COLO829 (cell line): ENCODE measurements at regions not wholly inside any gene's neighbourhood (a gene's known extent, or its start where the extent isn't known, plus 50 kb on each side); places are given as distances from the start of the nearest gene placed in this dataset.
A peak's percentile ranks its signal among the peaks of the same experiment; 100 is the strongest.
"Not testable (repeated sequence)": the region's sequence is repeated elsewhere in the genome, so short reads cannot be mapped to it uniquely, and the experiment has no call there.

Experiments used
- DNase-seq: peaks from one replicate; pipeline ENCODE4 v3.0.0; 2012; ENCODE audit warnings: low spot score

DNA sequence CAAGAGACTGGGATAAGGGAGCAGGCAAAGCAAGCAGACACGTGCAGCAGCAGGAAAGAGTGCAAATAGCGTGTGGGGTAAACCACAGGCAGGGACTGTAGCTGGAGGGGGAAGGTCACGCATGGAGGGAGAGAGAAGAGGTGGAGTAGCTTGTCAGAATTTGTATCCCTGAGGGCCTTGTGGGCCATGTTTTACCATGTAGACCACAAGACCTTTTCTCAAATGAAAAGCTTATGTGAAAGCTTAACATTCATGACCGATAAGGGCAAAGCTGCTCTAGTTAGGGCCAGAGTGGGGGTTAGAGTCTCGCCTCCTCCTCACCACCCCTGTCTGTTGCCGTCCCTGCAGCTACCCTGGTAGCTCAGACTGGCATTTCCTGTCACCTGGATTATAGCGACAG is 152.9 kb upstream of the E2F7 start:
- DNase-seq, result no peak

DNA sequence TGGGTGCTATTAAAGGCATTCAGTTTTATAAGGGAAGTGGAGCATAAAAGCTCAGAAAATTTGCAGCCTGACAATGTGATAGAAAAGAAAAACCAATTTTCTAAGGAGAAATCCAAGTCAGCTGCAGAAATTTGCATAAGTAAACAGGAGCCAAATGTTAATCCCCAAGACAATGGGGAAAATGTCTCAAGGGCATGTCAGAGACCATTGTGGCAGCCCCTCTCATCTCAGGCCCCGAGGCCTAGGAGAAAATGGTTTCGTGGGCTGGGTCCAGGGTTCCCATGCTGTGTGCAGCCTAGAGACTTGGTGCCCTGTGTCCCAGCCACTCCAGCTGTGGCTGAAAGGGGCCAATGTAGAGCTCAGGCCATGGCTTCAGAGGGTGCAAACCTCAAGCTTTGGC is 150.8 kb upstream of the E2F7 start:
- DNase-seq, result not testable (repeated sequence)

DNA sequence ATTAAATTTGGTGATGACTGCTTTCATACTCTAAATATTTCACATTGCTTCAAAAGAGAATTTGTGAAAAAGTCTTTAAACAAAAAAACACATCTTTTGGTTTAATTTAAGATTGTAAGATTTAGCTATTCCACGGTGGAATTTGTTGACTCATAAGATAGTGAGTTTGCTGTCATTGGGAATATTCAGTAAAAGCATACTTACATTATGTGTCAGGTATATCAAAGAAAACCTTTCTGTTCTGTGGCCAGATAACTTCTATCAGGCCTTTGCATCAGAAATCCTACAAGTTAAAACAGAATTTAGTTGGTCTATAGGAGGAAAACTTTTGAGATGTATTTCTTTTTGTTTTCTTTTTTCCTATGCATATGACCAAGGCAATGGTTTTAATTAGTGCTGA is 148.8 kb upstream of the E2F7 start:
- no peak for DNase-seq

DNA sequence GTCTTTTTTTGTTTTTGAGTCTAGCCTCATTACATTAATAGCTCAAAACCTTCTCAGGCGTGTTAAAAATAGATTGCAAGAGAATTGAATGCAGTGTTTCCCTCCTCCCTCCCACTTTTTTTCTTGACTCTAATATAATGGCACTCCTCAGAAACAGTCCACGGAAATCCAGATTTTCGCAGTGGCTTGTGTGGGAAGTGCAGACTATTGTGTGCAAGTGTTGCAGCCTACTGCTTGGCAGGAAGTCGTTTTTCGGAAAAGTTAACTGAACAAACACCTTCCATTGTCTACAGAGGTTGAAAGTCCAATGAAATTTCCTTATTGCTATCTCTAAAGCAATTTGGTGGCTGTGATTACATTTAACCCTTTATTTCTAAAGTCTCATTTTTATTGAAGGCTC is 147.9 kb upstream of the E2F7 start:
- DNase-seq, result peak; percentile 56

DNA sequence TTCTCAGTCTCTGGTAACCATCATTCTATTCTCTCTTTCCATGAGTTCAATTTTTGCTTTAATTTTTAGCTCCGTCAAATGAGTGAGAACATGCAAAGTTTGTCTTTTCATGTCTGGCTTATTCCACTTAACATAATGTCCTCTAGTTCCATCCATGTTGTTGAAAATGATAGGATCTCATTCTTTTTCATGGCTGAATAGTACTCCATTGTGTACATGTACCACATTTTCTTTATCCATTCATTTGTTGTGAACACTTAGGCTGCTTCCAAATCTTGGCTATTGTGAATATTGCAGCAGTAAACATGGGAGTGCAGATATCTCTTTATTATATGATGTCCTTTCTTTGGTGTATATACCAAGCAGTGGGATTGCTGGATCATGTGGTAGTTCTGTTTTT is 145.4 kb upstream of the E2F7 start:
- DNase-seq, result no peak

DNA sequence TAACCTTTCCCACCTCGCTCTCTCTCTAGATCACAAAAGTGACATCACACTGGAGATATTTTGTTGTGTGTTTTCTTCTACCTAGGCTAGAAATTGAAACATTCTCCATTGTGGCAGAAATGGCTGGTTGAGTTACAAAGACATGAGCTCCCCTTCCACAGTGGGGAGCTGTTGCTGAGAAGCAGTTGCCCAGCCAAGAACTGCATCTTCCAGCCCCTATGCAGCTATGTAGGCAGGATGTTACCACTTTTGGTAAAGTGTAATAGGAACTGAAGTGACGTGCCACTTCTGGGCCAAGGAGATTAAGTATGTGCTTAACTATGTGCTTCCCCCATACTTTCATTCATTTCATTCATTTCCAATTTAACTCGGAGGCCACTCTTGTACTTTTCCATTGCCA is 138.7 kb upstream of the E2F7 start:
- no peak for DNase-seq

DNA sequence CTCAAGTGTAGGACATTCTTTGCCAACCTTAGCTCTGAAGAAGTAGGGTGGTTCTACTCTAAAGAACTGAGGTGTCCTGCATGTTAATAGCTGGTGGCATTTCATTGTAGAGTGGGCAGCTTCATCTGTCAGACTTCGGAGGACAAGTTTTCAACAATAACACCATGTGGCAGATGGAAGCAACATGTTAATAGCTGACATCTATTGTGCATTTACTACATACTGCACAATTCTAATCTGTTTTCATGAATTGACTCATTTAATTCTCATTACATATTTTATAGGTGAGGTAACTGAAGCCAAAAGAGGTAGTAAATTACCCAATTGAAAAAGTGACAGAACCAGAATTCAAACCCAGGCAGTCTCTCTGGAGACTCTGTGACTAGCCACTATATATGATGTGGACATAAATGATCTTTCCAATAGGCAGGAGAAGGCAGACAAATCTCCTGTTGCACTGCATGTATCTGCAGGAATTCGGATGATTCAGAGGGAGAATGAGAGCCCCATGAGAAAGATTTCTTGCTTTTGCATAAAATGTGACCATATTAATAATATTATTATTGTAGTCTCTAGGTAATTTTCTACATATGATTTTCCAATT is 137.2 kb upstream of the E2F7 start:
- DNase-seq, result no peak

DNA sequence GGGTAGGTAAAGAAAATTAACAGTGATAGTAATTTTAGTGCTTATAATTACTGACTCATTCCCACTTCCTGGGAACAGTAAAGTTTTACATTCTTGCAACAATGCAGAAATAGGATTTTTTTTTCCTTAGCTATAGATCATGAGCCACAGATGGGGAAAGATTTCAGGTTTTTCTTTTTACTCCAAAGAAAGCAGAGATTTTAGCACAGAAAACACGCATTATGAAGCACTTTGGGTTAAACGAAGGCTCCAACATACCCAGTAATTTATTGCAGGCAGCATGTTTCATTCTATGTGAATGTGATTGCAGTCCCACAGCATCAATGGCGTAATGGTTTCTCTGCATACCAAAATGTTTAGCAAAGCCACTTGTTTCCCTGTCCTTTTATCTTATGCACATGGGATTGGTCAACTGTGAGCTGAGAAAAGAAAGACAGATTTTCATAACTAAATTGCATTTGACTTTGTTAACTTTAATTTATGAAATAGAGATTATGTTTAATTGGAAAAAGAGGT is 124.6 kb upstream of the E2F7 start:
- no peak for DNase-seq

DNA sequence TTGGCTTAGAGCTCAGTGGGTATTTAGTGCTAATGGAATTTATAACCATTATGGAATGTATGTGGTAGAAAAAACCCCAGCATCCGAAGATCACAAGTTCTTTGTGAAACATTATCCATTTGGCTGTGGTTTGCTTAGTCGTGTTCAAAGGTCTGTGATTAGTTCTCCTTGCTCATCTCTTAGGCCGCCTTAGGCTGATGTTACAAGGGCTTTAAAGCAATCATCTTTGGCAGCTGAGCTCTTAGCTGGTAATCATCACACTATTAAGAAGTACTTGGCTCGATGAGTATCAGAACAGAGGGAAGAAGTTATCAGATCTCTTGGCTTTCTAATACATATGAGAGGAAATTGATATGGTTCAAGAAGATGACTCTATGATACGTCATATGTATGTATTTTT is 124.1 kb upstream of the E2F7 start:
- DNase-seq, result peak; percentile 16

DNA sequence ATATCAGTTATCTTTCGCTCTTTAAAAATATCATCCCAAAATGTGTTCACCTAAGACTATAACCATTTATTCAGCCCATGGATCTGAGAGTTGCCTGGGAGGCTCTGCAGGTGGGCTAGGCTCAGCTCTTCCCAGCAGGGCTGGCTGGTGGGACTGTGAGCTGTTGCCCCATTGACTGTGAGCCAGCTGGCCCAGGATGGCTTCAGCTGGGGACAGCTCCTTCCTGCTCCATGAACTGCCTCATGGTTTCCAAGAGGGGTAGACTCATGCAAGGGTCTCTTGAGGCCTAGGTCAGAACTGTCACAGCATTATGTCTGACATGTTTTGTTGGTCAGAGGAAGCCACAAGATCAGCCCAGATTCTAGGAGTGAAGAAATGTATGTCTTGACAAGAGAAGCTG is 114.1 kb upstream of the E2F7 start:
- DNase-seq, result no peak

DNA sequence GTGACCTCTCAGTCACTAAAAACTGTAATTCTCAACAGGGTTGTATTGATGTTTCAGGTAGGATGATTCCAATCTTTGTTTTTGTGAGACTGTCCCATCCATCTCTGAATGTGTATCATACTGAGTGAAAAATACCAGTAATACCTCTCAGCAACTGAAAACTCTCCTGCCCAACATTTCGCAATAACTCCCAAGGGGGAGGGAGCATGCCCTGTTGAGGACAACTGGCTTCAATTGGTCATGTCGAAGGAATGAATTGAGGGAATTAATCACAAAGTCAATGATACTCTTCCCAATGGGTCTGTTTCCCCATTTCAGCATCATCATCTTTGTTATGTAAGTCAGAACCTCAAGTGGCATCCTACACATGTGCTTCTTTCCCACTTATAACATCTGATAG is 102.4 kb upstream of the E2F7 start:
- no peak for DNase-seq

DNA sequence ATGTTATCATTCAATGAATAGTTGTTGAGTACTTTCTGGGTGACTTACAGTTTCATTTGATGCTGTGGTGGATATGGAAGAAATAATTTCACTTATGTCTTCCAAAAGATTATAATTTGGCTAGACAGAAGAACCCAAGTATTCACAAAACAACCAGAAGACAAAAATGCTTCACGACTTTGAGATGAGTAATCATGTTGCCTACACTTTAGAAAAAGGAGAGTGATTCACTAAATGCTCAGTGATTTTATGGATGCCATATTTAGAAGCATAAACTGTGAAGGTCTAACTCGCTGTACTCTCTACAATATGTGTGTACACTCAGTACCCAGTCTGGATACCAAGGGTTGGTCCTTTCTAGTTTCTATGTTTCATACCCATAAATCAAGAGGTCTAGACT is 101.3 kb upstream of the E2F7 start:
- DNase-seq, result no peak

DNA sequence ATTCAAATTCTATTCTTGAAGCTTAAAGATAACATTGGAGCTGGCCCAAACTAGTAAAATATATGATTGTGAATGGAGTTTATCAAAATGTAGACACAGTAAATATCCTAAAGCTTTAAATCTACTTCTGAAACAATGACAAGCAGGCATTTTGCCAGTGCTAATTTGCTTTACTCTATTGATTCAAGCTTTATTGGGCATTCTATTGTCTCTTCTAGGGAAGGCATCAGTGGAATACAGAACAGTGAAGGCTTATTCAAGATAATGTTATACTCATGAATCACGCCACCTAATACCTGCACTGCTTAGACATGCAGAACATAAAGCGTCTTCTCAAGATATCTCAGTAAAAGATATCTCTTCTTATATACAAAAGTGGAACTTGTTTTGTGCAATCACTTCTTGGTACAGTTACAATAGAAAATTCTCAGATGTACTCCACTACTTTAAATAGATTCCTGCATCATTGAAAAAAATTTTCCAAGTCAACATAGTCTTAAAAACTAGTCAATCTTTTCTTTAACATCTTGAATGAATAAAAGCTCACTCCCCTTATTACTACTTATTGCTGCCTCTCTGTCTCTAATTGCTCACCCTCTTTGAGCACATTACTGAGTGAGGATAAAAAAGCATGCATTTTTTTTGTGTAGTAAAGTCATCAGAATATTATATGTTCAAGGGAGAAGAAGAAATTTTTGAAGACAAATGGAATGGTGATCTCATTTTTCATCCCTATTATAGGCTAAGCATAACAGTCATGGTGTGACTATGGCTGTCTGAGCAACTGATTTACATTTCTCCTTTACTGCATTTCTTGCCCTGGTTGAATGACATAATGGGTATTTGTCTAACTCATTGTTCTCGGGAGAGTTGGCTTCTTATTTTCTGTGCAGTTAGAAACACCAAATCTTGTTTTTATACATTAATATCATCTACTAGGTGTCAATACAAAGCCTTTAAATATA is 98.0 kb upstream of the E2F7 start:
- DNase-seq, result no peak

DNA sequence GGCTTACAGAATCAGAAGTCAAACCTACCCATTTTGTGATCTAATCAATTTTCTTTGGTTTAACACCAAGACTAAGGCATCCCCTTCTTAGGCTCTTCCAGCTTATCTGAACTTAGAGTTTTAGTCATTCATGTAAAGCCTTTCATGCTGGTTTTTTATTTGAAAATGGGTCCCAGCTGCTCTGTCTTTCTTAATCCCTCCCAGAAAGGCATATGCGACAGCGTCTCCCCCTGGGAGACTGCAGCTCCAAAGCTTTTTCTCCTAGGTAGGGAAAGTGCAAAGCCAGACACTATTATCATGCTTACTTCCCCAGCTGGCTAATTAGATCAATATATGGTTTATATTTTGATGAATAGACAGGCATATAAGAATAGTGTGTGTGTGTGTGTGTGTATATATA is 96.6 kb upstream of the E2F7 start:
- DNase-seq, result no peak

DNA sequence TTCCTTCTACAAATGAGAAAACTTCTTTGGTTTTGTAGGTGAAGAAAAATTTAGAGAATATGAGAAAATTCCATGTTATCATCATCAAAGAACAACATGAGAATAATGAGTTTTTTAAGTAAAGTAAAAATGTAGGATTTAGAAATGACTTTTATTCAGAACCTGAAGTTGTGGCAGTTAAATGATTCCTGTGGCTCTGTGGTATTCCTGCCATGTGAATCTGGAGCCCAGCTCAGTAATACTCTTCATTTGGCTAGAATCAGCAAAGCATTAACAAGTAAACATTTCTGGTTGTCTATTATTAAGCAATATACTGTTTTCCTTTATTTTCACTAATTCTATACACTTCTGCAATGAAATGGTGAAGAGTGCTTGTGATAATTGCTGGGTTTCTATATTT is 95.6 kb upstream of the E2F7 start:
- no peak for DNase-seq

DNA sequence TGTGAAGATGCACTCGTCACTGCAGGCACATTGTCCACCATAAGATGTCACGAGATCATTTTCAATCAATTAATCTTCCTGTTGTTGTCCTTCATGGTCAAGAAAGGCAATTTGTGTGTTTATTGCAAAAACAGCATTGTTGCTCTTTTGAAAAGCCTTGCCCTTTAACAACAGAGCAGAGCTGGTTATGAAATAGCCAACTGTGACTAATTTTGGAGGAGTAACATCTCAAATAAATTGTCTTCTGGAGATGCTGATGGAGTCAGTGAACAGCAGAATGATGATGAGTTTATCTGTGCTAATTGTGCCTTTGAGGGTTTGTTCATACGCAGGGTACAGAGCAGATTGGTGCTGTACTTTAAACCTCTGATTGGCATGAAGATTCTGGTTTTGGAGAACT is 88.3 kb upstream of the E2F7 start:
- DNase-seq, result no peak

DNA sequence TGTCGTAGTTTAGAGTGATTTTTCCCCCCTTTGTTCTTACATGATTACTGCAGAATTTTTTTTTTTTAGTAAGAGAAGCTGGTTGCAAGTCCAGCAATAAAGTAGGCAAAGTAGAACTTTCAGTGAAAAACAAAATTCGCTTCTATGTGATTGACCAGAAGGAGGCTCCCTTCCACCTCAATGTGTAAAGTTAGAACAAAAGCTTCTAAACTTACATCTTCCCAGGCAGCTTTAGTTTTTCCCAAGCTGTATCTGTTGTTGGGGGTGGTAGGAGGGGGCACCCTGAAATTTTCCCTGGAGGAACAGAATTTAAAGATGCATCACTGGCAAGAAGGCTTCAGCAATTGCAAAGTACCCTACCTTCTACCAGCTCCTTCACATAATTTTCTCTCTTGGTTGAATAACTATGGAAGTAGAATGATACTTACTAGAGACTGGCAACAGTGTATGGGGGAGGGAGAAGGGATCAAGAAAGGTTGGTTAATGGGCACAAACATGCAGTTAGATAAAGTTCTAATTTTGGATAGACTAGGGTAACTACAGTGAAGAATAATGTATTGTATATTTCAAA is 87.3 kb upstream of the E2F7 start:
- DNase-seq, result peak; percentile 22

DNA sequence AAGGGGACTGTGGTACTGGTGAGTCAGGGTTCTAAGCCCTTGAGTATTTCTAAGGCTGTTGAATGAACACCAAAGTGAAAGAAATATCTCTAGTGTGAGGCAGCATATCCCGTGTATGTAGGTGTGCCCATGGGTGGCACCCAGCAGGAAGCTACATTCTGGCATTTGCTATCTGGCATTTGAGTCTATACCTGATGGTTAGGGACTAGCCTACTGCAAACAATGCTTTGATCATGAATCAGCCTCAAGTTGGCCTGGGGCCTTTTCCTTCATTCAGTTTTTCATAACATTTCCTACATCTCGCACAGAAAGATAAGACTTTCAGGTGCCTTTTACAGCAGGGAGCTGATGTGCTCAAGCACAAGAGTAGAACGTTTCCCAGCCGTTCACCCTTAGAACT is 85.7 kb upstream of the E2F7 start:
- no peak for DNase-seq

DNA sequence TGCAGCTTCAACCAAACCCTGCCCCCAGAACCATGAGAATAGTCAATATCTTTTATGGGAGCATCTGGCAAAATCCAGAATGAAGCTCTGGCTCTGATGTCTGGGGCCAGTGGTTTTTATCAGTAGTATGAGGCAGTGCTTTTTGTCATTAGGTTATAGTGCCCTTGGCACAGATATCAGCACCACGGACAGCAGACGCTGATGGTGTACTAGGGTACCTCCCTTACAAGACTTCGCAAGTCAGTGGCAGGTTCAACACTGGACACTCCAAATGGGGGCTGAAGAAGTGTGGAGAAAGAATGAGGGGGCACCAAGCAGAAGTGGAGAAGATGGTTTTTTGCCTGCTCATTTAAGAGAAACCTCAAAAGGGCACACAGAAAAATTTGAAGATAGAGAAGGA is 68.2 kb upstream of the E2F7 start:
- no peak for DNase-seq

DNA sequence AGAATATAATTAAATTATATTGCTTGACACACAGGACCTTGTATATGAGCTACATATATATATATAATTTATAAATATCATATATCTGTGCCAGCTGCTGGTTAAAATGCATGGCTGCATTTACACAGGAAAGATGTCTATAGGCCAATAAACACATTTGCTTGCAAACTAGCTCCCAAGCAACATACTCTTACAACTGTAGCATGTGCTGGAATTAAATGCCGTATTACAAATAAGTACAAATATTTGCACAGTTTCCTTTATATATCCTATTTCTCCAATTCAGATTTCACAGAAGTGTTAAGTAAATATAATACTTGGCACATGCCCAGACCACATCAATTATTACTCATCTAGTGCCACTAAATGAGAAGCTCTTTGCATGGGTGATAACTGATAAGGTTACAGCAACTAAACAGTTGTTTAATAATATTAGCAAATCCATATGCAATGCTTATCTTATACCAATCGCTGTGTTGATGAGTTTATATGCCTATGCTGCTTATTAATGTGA is 66.7 kb upstream of the E2F7 start:
- DNase-seq, result no peak

DNA sequence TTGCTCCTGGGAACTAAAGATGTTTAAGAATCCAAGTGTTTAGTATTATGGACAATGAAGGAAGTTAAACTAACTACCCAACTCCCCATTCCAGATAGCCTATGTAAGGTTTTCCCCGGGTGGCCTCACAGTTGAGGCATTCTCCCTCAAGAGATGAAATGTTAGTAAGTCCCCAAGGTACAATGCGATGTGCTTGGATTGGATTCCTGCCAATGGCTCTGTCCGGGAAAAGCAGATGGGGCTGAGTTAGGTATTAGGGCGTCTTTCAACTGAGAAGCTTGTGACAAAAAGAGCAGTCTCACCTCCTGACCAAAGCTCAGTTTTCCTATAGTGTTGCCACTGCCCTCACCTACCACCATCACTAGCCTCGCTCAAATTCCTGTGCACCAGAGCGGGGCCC is 64.8 kb upstream of the E2F7 start:
- DNase-seq, result no peak

DNA sequence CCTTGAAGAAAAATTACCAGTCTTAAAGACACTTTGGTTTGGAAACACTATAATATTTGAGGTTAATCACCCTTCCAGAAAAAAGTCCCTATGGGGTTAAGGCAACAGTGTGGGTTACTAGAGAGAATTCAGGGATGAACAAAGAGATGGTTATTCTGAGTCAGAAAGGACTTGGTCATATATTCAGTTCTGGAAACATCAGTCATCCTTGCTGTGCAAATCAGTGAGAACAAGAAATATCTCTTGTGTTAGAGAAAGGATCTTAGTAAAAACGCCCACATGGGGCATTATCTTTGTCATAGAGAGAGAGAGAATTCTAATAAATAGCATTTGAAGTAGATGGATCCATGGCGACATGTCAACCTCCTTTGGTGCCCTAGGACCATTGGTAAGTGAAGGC is 59.4 kb upstream of the E2F7 start:
- peak; percentile 42 for DNase-seq

DNA sequence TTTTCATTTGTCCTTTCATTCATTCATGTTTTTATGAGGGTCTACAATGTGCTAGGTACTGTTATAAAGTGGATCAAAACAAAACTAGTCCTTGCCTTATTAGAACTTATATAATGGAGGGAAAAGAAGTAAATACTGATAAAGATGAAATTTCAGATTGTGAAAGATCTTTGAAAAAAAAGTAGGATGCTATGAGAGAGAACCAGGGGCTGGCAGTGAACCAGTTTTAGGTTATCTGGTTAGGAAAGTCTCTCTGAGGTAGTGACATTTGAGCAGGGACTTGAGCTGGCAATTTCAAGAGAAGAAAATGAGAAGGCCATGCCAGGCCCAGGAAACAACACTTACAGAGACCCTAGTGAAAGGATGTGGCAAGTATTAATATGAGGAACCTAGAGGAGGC is 57.3 kb upstream of the E2F7 start:
- DNase-seq, result no peak
